A549 (cell line): ENCODE measurements at regions not wholly inside any gene's neighbourhood (a gene's known extent, or its start where the extent isn't known, plus 50 kb on each side); places are given as distances from the start of the nearest gene placed in this dataset.

ENCODE experiments used
- ATAC-seq, 2 experiments: fragments of 200-7000 bp in 1 of 2; fragments of >200 bp in 1 of 2; cut with Nextera tagmentation in 1 of 2; cut with Tn5 transposase in 1 of 2; 3 replicates each; pipeline versions ENCODE4 v1.8.0 to v1.9.1; 2018 to 2020; ENCODE audit warnings: mild to moderate bottlenecking in 1 of 2, moderate library complexity in 1 of 2
- CTCF ChIA-PET: fragments of 300-600 bp; sonication (Branson Sonifier 250); formaldehyde crosslinking; extraction: SDS; loops from one replicate; lab custom pipeline; 2021; ENCODE audit warnings: antibody characterized with exemption, inconsistent platforms; lab: Yijun Ruan, JAX
- POLR2A ChIA-PET: fragments of 350-600 bp; formaldehyde crosslinking; extraction: SDS; loops from one replicate; lab custom pipeline; 2021; ENCODE audit warnings: antibody characterized with exemption, inconsistent platforms; lab: Yijun Ruan, JAX
- DNase-seq, 2 experiments: peaks; one replicate each; pipeline versions ENCODE4 v3.0.0 to v3.0.0-alpha.2; 2011 to 2016; ENCODE audit warnings: low read depth in 1 of 2, low spot score in 1 of 2
- FAIRE-seq: peaks from 2 replicates; lab custom pipeline; 2011; peaks lifted over from hg19 to GRCh38; lab: Jason Lieb, UNC
- H3K27ac ChIP-seq, 2 experiments: fragments of >200 bp; sonication (Bioruptor Twin); formaldehyde crosslinking; 3 replicates each; pipeline ENCODE4 v1.5.1; 2016 to 2017
- H3K4me1 ChIP-seq: fragments of >200 bp; sonication (Bioruptor Twin); formaldehyde crosslinking; 3 replicates; pipeline ENCODE4 v1.6.1; 2016
- H3K4me2 ChIP-seq: fragments of >200 bp; sonication (Bioruptor Twin); formaldehyde crosslinking; 3 replicates; pipeline ENCODE4 v1.6.1; 2016
- H3K4me3 ChIP-seq: fragments of >200 bp; sonication (Bioruptor Twin); formaldehyde crosslinking; 3 replicates; pipeline ENCODE4 v1.5.1; 2016
- H3K9me3 ChIP-seq: fragments of >200 bp; sonication (Bioruptor Twin); formaldehyde crosslinking; 3 replicates; pipeline ENCODE4 v1.6.1; 2016
- E2F6 ChIP-seq: IDR thresholded peaks from 2 replicates; pipeline ENCODE4 v1.6.1; 2012; ENCODE audit warnings: low read depth, borderline replicate concordance
- FOSB ChIP-seq: fragments of 250-450 bp; sonication (Bioruptor Pico); IDR thresholded peaks from 2 replicates; pipeline ENCODE4 v1.5.0; 2020; ENCODE audit warnings: mild to moderate bottlenecking, moderate library complexity
- FOSL2 ChIP-seq, 2 experiments: fragments of 450-650 bp in 1 of 2; fragments of >200 bp in 1 of 2; sonication (Bioruptor Twin) in 1 of 2; formaldehyde crosslinking; IDR thresholded peaks; 2 replicates each; pipeline versions ENCODE4 v1.5.0 to v1.6.1; 2016 to 2020; ENCODE audit warnings: mild to moderate bottlenecking in 1 of 2, moderate library complexity in 1 of 2
- GATA3 ChIP-seq: IDR thresholded peaks from 2 replicates; pipeline ENCODE4 v1.6.1; 2012; ENCODE audit warnings: borderline replicate concordance
- HEYL ChIP-seq: fragments of 250-450 bp; sonication (Bioruptor Pico); IDR thresholded peaks from 2 replicates; pipeline ENCODE4 v1.8.0; 2021; ENCODE audit warnings: mild to moderate bottlenecking, moderate library complexity
- HOXB13 ChIP-seq: fragments of 250-450 bp; sonication (Bioruptor Pico); IDR thresholded peaks from 2 replicates; pipeline ENCODE4 v1.5.0; 2020; ENCODE audit warnings: low read depth, mild to moderate bottlenecking, moderate library complexity
- JUN ChIP-seq, 2 experiments: fragments of >200 bp; sonication (Bioruptor Twin); formaldehyde crosslinking; IDR thresholded peaks; 2 replicates in 1 of 2; 3 replicates in 1 of 2; pipeline ENCODE4 v1.6.1; 2016 to 2017
- PHF8 ChIP-seq: fragments of 200-600 bp; sonication (generic); IDR thresholded peaks from 2 replicates; pipeline ENCODE4 v1.6.1; 2016; ENCODE audit warnings: low read depth, mild to moderate bottlenecking, antibody characterized with exemption, moderate library complexity, borderline replicate concordance
- RNF2 ChIP-seq: fragments of 200-600 bp; sonication (generic); IDR thresholded peaks from 2 replicates; pipeline ENCODE4 v1.6.1; 2016; ENCODE audit warnings: low read depth, mild to moderate bottlenecking, antibody characterized with exemption, moderate library complexity, borderline replicate concordance
- SMC3 ChIP-seq: fragments of >200 bp; sonication (Bioruptor Twin); formaldehyde crosslinking; IDR thresholded peaks from 3 replicates; pipeline ENCODE4 v1.6.1; 2018; ENCODE audit warnings: inconsistent platforms
- TFCP2L1 ChIP-seq: fragments of 250-450 bp; sonication (Bioruptor Pico); IDR thresholded peaks from 2 replicates; pipeline ENCODE4 v1.5.0; 2021; ENCODE audit warnings: mild to moderate bottlenecking
- ZC3H11A ChIP-seq: fragments of 450-650 bp; IDR thresholded peaks from 2 replicates; pipeline ENCODE4 v1.6.1; 2014; ENCODE audit warnings: antibody characterized with exemption, mild to moderate bottlenecking
- ZFP36 ChIP-seq: fragments of 450-650 bp; IDR thresholded peaks from 2 replicates; pipeline ENCODE4 v1.6.1; 2014; ENCODE audit warnings: borderline replicate concordance; ENCODE audit not compliant: partially characterized antibody
- ZNF302 ChIP-seq: fragments of 250-450 bp; sonication (Bioruptor Pico); IDR thresholded peaks from 2 replicates; pipeline ENCODE4 v1.9.0; 2021; ENCODE audit warnings: inconsistent platforms, mild to moderate bottlenecking, moderate library complexity
- ZSCAN20 ChIP-seq: fragments of 250-450 bp; sonication (Bioruptor Pico); IDR thresholded peaks from 2 replicates; pipeline ENCODE4 v1.8.0; 2022; ENCODE audit warnings: mild to moderate bottlenecking, moderate library complexity
- WGBS: methylation state at CpG from one replicate; pipeline ENCODE4 v1.1.6; 2017; ENCODE audit errors: missing lambda C conversion rate; 5-methylcytosine and 5-hydroxymethylcytosine counted together
- TF ChIP-seq, protein P1 (sequence below): fragments of >200 bp; sonication (Bioruptor Twin); formaldehyde crosslinking; IDR thresholded peaks from 3 replicates; pipeline ENCODE4 v1.5.1; 2016
- TF ChIP-seq, protein P2 (sequence below): fragments of 150-350 bp; IDR thresholded peaks from 2 replicates; pipeline ENCODE4 v1.6.1; 2014; ENCODE audit warnings: low read depth, mild to moderate bottlenecking, low read length
- TF ChIP-seq, protein P3 (sequence below): fragments of >200 bp; sonication (Bioruptor Twin); formaldehyde crosslinking; IDR thresholded peaks from 3 replicates; pipeline ENCODE4 v1.6.1; 2016
- TF ChIP-seq, protein P4 (sequence below): fragments of 200-600 bp; sonication (generic); IDR thresholded peaks from 2 replicates; pipeline ENCODE4 v1.6.1; 2016; ENCODE audit warnings: antibody characterized with exemption, mild to moderate bottlenecking, moderate library complexity
- TF ChIP-seq, protein P5 (sequence below): fragments of 250-450 bp; sonication (Bioruptor Pico); IDR thresholded peaks from 2 replicates; pipeline ENCODE4 v1.5.0; 2021; ENCODE audit warnings: mild to moderate bottlenecking, moderate library complexity, borderline replicate concordance

DNA sequence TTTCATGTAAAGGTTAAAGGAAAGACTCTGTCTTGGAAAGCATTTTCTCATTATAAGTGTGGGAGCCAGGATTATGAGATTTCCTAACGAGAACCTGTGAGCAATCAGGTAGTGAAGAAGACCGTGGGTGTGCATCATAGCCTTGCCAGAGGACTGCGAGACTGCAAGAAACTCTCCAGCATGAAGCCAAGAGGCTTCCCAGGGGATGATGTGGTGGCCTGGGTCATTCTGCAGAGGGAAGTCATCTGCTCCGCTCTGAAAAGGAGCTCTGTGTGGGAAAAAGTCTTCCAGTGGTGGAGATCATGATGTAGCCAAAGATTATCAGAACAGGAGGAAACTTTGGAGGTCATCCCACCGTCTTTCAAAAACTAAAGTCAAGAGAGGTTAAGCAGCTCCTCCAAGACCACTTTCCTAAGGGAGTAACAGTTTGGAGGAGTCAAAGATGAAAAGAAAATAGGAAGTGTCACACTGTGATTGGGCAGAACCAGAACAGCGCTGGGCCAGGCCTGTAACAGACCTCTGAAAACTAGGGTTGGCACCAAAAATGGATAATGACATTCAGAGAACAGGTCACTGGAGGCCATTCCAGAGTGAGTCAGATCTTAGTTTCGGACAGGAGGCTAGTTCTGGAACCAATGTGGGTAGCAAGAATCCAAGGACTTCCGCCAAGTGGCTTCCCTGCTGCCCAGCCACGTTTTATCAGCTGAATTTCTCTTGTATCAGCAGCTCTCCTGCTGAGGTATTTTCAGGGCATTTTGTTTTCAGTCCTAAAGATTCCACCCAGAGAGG lies 113.0 kb downstream of the LRATD1 start:
- TF ChIP-seq E2F6 (no peak), FOSL2 (IDR thresholded peaks at IDR 0.05) (no peak), FOSL2 (CRISPR knock-in tag; IDR thresholded peaks at IDR 0.05) (no peak), PHF8 (no peak), TFCP2L1 (CRISPR knock-in tag) (no peak), FOSB (CRISPR knock-in tag) (no peak), ZC3H11A (no peak), ZFP36 (no peak), HOXB13 (no peak), GATA3 (no peak), ZNF302 (CRISPR knock-in tag) (no peak), HEYL (CRISPR knock-in tag) (no peak), JUN (IDR thresholded peaks at IDR 0.05) (no peak), RNF2 (no peak), SMC3 (no peak), ZSCAN20 (CRISPR knock-in tag) (no peak)
- TF ChIP-seq, protein P1, sequence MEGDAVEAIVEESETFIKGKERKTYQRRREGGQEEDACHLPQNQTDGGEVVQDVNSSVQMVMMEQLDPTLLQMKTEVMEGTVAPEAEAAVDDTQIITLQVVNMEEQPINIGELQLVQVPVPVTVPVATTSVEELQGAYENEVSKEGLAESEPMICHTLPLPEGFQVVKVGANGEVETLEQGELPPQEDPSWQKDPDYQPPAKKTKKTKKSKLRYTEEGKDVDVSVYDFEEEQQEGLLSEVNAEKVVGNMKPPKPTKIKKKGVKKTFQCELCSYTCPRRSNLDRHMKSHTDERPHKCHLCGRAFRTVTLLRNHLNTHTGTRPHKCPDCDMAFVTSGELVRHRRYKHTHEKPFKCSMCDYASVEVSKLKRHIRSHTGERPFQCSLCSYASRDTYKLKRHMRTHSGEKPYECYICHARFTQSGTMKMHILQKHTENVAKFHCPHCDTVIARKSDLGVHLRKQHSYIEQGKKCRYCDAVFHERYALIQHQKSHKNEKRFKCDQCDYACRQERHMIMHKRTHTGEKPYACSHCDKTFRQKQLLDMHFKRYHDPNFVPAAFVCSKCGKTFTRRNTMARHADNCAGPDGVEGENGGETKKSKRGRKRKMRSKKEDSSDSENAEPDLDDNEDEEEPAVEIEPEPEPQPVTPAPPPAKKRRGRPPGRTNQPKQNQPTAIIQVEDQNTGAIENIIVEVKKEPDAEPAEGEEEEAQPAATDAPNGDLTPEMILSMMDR = no peak
- TF ChIP-seq, protein P2, sequence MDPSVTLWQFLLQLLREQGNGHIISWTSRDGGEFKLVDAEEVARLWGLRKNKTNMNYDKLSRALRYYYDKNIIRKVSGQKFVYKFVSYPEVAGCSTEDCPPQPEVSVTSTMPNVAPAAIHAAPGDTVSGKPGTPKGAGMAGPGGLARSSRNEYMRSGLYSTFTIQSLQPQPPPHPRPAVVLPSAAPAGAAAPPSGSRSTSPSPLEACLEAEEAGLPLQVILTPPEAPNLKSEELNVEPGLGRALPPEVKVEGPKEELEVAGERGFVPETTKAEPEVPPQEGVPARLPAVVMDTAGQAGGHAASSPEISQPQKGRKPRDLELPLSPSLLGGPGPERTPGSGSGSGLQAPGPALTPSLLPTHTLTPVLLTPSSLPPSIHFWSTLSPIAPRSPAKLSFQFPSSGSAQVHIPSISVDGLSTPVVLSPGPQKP = no peak
- TF ChIP-seq, protein P3, sequence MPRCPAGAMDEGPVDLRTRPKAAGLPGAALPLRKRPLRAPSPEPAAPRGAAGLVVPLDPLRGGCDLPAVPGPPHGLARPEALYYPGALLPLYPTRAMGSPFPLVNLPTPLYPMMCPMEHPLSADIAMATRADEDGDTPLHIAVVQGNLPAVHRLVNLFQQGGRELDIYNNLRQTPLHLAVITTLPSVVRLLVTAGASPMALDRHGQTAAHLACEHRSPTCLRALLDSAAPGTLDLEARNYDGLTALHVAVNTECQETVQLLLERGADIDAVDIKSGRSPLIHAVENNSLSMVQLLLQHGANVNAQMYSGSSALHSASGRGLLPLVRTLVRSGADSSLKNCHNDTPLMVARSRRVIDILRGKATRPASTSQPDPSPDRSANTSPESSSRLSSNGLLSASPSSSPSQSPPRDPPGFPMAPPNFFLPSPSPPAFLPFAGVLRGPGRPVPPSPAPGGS = no peak
- TF ChIP-seq, protein P4, sequence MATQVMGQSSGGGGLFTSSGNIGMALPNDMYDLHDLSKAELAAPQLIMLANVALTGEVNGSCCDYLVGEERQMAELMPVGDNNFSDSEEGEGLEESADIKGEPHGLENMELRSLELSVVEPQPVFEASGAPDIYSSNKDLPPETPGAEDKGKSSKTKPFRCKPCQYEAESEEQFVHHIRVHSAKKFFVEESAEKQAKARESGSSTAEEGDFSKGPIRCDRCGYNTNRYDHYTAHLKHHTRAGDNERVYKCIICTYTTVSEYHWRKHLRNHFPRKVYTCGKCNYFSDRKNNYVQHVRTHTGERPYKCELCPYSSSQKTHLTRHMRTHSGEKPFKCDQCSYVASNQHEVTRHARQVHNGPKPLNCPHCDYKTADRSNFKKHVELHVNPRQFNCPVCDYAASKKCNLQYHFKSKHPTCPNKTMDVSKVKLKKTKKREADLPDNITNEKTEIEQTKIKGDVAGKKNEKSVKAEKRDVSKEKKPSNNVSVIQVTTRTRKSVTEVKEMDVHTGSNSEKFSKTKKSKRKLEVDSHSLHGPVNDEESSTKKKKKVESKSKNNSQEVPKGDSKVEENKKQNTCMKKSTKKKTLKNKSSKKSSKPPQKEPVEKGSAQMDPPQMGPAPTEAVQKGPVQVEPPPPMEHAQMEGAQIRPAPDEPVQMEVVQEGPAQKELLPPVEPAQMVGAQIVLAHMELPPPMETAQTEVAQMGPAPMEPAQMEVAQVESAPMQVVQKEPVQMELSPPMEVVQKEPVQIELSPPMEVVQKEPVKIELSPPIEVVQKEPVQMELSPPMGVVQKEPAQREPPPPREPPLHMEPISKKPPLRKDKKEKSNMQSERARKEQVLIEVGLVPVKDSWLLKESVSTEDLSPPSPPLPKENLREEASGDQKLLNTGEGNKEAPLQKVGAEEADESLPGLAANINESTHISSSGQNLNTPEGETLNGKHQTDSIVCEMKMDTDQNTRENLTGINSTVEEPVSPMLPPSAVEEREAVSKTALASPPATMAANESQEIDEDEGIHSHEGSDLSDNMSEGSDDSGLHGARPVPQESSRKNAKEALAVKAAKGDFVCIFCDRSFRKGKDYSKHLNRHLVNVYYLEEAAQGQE = no peak
- TF ChIP-seq, protein P5, sequence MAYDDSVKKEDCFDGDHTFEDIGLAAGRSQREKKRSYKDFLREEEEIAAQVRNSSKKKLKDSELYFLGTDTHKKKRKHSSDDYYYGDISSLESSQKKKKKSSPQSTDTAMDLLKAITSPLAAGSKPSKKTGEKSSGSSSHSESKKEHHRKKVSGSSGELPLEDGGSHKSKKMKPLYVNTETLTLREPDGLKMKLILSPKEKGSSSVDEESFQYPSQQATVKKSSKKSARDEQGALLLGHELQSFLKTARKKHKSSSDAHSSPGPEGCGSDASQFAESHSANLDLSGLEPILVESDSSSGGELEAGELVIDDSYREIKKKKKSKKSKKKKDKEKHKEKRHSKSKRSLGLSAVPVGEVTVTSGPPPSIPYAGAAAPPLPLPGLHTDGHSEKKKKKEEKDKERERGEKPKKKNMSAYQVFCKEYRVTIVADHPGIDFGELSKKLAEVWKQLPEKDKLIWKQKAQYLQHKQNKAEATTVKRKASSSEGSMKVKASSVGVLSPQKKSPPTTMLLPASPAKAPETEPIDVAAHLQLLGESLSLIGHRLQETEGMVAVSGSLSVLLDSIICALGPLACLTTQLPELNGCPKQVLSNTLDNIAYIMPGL (CRISPR knock-in tag) = no peak
- TF ChIP-seq, all 56 proteins: peak for 0
- no peak overlapping the region for H3K4me3 ChIP-seq
- no peak for ATAC-seq
- 13% methylated on average over 9 of the region's 9 CpGs for WGBS
- POLR2A ChIA-PET = no interaction called here
- no peak overlapping the region for H3K27ac ChIP-seq
- H3K4me1 ChIP-seq = no peaks in the 10 kb centered on the region
- H3K9me3 ChIP-seq = peaks cover 4% of the 10 kb centered on the region; the same call in 1 of the 3 replicates
- no peak for DNase-seq
- no peak for FAIRE-seq
- CTCF ChIA-PET = no interaction called here
- no peak overlapping the region for H3K4me2 ChIP-seq
